ENCODE measurements at regions not wholly inside any gene's neighbourhood (a gene's known extent, or its start where the extent isn't known, plus 50 kb on each side); places are given as distances from the start of the nearest gene placed in this dataset.

DNA sequence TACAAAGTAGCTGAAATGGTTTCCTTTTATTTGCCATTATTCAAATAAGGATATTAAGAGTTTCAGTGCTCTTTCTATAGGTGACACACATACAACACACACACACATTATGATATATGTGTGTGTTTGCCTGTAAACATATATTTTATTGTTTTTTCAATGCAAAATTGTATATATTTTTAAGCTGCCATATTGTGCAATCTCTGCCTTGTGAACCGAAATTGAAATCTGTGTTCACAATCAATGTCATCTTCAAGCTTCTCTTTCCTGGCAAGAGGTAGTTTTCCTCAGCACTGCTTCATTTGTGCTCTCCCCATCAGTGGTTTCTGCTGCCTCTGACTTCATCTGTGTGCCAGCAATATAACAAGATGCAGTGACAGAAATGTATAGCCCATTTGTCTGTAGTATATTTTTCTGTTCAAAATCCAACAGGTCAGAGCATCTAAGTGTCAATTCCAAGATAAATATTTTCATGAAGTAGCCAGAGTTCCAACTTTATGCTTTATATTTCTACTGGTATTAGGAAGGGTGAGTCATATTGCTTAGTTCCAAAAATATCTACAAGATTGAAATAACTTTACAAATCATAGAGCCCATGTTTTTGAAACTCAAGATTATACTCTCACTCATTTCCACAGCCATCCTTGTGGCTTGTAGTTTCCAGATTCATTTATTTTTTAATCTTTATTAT, 1704.8 kb upstream of the CDH9 start:
- H3K27ac ChIP-seq, result no peak overlapping the region
- POLR2A ChIA-PET (ENCODE audit: low non-redundant PET), result no interaction called here
- no peak for DNase-seq (ENCODE audit: low spot score)
- TF ChIP-seq, protein P1, sequence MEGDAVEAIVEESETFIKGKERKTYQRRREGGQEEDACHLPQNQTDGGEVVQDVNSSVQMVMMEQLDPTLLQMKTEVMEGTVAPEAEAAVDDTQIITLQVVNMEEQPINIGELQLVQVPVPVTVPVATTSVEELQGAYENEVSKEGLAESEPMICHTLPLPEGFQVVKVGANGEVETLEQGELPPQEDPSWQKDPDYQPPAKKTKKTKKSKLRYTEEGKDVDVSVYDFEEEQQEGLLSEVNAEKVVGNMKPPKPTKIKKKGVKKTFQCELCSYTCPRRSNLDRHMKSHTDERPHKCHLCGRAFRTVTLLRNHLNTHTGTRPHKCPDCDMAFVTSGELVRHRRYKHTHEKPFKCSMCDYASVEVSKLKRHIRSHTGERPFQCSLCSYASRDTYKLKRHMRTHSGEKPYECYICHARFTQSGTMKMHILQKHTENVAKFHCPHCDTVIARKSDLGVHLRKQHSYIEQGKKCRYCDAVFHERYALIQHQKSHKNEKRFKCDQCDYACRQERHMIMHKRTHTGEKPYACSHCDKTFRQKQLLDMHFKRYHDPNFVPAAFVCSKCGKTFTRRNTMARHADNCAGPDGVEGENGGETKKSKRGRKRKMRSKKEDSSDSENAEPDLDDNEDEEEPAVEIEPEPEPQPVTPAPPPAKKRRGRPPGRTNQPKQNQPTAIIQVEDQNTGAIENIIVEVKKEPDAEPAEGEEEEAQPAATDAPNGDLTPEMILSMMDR (conservative IDR thresholded peaks at IDR 0.05; ENCODE audit: low read depth), result no peak
- CTCF ChIA-PET, result interaction anchor here (0.7 kb wide), 1 partner anchor 1413 kb away, joined by 5 read pairs; no protein-coding TSS in a partner anchor

DNA sequence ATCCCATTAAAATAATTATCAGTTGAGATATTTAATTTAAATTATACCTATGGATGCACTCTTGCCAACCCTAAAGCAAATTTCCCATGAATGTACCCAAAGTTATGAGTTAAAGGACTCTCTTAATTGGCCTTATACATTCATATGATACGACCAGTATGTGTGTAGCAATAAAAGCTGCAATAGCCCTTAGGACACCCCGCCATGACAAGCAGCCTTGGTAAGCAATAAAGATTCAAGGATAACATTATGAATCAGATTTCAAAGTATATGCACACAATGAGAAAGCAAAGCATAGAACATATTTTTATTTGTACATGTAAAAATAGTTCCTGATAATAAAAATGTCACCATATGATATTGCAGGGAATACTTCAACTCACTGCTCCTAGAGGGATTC, 1699.3 kb upstream of the CDH9 start:
- H3K27ac ChIP-seq, result no peak overlapping the region
- TF ChIP-seq, protein P1 (conservative IDR thresholded peaks at IDR 0.05; ENCODE audit: low read depth), result no peak
- no peak for DNase-seq (ENCODE audit: low spot score)
- CTCF ChIA-PET, result no interaction called here
- POLR2A ChIA-PET (ENCODE audit: low non-redundant PET), result no interaction called here

DNA sequence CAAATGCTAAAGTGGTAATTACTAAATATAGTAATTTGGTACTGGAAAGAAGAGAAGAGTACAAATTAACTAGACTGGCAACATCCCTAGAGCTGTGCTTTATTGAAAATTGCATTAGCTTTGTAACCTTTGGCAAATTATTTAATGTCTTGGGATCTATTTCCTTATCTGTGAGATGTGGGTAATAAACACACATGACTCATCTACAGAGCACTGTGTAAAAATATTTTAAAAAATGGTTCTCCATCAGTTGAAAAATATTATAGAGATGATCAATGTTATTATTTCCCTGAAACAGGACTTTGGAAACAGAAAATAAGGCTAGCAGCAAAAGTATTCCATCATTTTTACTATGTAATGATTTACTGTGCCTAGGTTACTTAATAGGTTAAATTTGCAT, 1698.8 kb upstream of the CDH9 start:
- TF ChIP-seq, protein P1 (conservative IDR thresholded peaks at IDR 0.05; ENCODE audit: low read depth), result no peak
- CTCF ChIA-PET, result no interaction called here
- H3K27ac ChIP-seq, result no peak overlapping the region
- POLR2A ChIA-PET (ENCODE audit: low non-redundant PET), result no interaction called here
- no peak for DNase-seq (ENCODE audit: low spot score)

DNA sequence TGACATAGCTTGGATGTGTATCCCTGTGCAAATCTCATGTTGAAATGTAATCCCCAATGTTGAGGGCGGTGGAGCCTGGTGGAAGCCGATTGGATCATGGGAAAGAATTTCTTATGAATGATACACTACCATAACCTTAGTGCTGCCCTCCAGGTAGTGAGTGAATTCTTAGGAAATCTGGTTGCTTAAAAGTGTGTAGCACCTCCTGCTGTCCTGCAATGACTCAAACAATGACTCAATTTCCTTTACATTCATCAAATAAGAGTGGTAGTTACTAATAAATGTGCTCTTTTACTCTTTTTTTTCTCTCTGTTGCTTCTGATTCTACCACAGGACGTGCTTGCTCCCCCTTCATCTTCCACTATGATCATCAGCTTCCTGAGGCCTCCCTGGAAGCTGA, 1696.0 kb upstream of the CDH9 start:
- ChIA-PET POLR2A (ENCODE audit: low non-redundant PET) (no interaction called here), CTCF (no interaction called here)
- no peak overlapping the region for H3K27ac ChIP-seq
- DNase-seq (ENCODE audit: low spot score), result no peak
- TF ChIP-seq, protein P1 (conservative IDR thresholded peaks at IDR 0.05; ENCODE audit: low read depth), result no peak

DNA sequence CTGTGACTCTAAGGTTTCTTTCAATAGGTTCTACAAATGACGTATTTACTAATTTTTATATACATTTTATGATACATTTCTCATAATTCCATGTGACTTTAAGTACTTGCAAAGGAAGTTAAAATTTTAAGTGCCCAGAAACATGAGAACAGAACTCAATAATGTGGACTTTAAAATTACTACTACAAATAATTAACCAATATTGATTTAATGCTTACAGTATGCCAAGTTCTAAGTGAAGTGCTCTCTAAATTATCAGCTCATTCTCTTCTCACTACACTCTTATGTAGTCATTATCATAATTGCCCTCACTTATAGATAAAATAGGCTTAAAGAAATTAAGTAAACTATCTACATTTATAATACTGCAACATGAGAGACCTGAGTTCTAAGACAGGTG, 1690.7 kb upstream of the CDH9 start:
- DNase-seq (ENCODE audit: low spot score), result no peak
- TF ChIP-seq, protein P1 (conservative IDR thresholded peaks at IDR 0.05; ENCODE audit: low read depth), result no peak
- CTCF ChIA-PET, result no interaction called here
- H3K27ac ChIP-seq, result no peak overlapping the region
- POLR2A ChIA-PET (ENCODE audit: low non-redundant PET), result no interaction called here

DNA sequence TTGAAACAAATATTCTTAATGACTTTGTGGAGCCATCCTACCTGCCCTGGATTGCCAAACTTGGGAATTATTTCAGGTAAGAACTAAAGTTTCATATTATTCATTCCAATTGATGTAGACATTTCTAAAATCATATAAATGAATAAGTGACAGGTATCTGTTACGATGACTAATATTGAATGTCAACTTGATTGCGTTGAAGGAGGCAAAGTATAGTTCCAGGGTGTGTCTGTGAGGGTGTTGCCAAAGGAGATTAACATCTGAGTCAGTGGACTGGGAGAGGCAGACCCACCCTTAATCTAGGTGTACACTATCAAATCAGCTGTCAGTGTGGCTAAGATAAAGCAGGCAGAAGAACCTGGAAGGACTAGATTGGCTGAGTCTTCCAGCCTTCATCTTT, 1688.4 kb upstream of the CDH9 start:
- ChIA-PET POLR2A (ENCODE audit: low non-redundant PET) (no interaction called here), CTCF (no interaction called here)
- TF ChIP-seq, protein P1 (conservative IDR thresholded peaks at IDR 0.05; ENCODE audit: low read depth), result no peak
- no peak overlapping the region for H3K27ac ChIP-seq
- DNase-seq (ENCODE audit: low spot score), result peak; percentile 15
